Colonic mucosa (tissue), 4 donors: ENCODE measurements at regions not wholly inside any gene's neighbourhood (a gene's known extent, or its start where the extent isn't known, plus 50 kb on each side); places are given as distances from the start of the nearest gene placed in this dataset.
"Not testable (repeated sequence)": the region's sequence is repeated elsewhere in the genome, so short reads cannot be mapped to it uniquely, and the experiment has no call there.

Experiments used
- DNase-seq: peaks from one replicate; pipeline ENCODE4 v3.0.0-alpha.2; 2020
- H3K27ac ChIP-seq: fragments of 200-600 bp; one replicate; pipeline ENCODE4 v1.8.0; 2021
- H3K27me3 ChIP-seq: fragments of 200-600 bp; one replicate; pipeline ENCODE4 v1.8.0; 2021
- H3K36me3 ChIP-seq: fragments of 200-600 bp; one replicate; pipeline ENCODE4 v1.8.0; 2021
- H3K4me1 ChIP-seq: fragments of 200-600 bp; one replicate; pipeline ENCODE4 v1.8.0; 2021; ENCODE audit warnings: mild to moderate bottlenecking
- H3K4me3 ChIP-seq: fragments of 200-600 bp; one replicate; pipeline ENCODE4 v1.8.0; 2021
- H3K9ac ChIP-seq, 2 donors: one replicate each; pipeline ENCODE4 v1.7.0; 2013; ENCODE audit warnings: control low read depth in 2 of 2, low read depth in 2 of 2, low read length in 2 of 2
- H3K9me3 ChIP-seq: fragments of 200-600 bp; one replicate; pipeline ENCODE4 v1.8.0; 2021
- intact Hi-C: fragments of 100-400 bp; cut with DNase I; formaldehyde crosslinking; loops from one replicate; pipeline ENCODE4 v1.14.1; 2022
- donor health status: healthy.
- donor health status: DM: no; HTN: no; CAD: no.
- donor health status: DM: no; HTN: no; CAD: no.

DNA sequence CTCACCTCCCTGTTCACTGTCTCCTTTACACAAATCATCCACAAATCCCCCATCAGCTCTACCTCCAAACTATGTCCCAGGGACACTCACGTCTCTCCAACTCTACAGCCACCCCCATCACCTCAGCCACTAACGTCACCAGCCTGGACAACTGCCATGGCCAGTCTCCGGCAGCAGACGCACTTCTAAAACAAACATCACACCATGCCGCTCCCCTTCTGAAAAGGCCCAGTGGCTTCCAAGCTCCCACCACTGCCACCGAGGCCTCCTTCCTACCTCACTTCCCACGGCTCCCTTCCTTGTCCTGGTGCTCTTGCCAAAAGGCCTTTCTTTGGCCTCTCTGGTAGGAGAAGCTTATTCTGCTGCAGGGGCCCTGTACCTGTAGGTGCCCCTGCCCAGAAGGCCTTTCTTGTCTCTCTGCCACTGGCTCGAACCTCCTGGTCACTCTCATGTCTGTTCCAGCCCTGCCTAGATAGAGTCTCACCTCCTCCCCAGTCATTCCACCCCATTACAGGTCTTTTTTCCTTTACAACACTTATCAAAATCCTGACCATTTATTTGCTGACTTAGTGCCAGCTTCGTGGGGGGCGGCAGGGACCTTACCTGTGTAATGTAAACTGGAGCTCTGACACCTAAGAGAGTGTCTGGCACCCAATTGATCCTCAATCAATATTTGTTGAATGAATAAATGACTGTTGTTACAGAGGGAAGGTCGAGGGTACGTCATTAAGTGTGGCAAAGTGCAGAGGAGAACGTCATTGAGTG lies 304.2 kb downstream of the GOLGA6L6 start:
- DNase-seq, H3K36me3 ChIP-seq, H3K27ac ChIP-seq, H3K9me3 ChIP-seq, intact Hi-C loops, H3K27me3 ChIP-seq, H3K9ac ChIP-seq, H3K4me1 ChIP-seq, H3K4me3 ChIP-seq: not testable (repeated sequence)

DNA sequence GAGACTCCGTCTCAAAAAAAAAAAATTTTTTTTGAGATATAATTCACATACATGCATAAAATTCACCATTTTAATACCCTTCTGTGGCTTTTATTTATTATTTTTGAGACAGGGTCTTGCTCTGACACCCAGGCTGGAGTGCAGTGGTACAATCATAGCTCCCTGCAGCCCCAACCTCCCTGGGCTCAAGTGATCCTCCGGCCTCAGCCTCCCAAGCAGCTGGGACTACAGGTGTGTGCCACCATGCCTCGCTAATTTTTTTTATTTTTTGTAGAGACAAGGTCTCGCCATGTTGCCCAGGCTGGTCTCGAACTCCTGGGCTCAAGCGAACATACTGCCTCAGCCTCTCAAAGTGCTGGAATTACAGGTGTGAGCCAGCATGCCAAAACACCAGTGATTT lies 305.9 kb downstream of the GOLGA6L6 start:
- H3K36me3 ChIP-seq, H3K27me3 ChIP-seq, H3K9ac ChIP-seq, DNase-seq, H3K4me3 ChIP-seq, H3K27ac ChIP-seq, H3K4me1 ChIP-seq, intact Hi-C loops, H3K9me3 ChIP-seq: not testable (repeated sequence)

DNA sequence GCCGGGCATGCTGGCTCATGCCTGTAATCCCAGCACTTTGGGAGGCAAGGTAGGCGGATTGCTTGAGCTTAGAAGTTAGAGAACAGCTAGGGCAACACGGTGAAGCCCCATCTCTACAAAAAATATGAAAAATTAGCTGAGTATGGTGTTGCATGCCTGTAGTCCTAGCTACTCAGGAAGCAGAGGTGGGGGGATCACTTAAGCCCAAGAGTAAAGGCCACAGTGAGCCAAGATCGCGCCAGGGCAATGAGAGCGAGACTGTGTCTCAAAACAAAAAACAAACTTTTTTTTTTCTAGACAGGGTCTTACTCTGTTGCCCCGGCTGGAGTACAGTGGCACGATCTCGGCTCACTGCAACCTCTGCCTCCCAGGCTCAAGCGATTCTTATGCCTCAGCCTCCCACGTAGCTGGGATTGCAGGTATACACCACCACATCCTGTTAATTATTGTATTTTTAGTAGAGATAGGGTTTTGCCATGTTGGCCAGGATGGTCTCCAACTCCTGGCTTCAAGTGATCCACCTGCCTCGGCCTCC lies 307.5 kb downstream of the GOLGA6L6 start:
- H3K9me3 ChIP-seq, H3K9ac ChIP-seq: not testable (repeated sequence)

DNA sequence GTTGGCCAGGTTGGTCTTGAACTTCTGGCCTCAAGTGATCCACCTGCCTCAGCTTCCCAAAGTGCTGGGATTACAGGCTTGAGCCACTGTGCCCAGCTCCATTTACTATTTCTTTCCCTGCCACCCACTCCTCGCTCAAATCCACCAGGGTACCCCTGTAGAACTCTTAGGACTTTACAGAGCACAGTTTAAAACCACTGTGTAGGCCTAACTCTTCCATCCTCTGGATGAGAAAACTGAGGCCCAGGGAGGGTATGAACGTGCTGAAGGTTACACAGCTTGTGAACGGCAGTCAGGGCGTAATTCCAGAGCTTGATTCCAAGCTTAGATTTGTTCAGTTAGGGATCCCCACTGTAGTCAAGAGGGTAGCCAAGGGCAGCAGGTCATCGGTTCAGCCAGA lies 309.1 kb downstream of the GOLGA6L6 start:
- intact Hi-C loops, H3K9me3 ChIP-seq, H3K27me3 ChIP-seq, H3K4me3 ChIP-seq, DNase-seq, H3K9ac ChIP-seq, H3K27ac ChIP-seq, H3K4me1 ChIP-seq, H3K36me3 ChIP-seq: not testable (repeated sequence)

More for the DNA sequence above, 307.5 kb downstream of the GOLGA6L6 start:
- H3K36me3 ChIP-seq, H3K27ac ChIP-seq, H3K4me3 ChIP-seq, H3K4me1 ChIP-seq, DNase-seq, intact Hi-C loops, H3K27me3 ChIP-seq: not testable (repeated sequence)

DNA sequence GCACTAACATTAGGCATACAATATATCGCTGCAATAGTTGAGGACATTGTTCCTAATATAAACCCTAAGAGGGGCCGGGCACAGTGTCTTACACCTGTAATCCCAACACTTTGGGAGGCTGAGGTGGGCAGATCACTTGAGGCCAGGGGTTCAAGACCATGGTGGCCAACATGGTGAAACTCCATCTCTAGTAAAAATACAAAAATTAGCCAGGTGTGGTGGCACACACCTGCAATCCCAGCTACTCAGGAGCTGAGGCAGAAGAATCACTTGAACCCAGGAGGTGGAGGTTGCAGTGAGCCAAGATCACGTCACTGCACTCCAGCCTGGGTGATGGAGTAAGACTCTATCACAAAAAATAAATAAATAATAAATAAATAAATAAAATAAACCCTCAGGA lies 310.9 kb downstream of the GOLGA6L6 start:
- H3K36me3 ChIP-seq, H3K4me1 ChIP-seq, H3K9ac ChIP-seq, H3K4me3 ChIP-seq, H3K9me3 ChIP-seq, H3K27me3 ChIP-seq, intact Hi-C loops, DNase-seq, H3K27ac ChIP-seq: not testable (repeated sequence)

GRCh38 chr15:20228791-20229190 lies 312.8 kb downstream of the GOLGA6L6 start:
- H3K27ac ChIP-seq, DNase-seq, H3K27me3 ChIP-seq, H3K4me1 ChIP-seq, intact Hi-C loops, H3K36me3 ChIP-seq, H3K9me3 ChIP-seq, H3K9ac ChIP-seq, H3K4me3 ChIP-seq: not testable (repeated sequence)

- H3K4me1 ChIP-seq, intact Hi-C loops, H3K9me3 ChIP-seq, DNase-seq, H3K4me3 ChIP-seq, H3K9ac ChIP-seq, H3K36me3 ChIP-seq, H3K27ac ChIP-seq, H3K27me3 ChIP-seq: not testable (repeated sequence)
Measured at GRCh38 chr15:20227119-20227853, 314.3 kb downstream of the GOLGA6L6 start.

DNA sequence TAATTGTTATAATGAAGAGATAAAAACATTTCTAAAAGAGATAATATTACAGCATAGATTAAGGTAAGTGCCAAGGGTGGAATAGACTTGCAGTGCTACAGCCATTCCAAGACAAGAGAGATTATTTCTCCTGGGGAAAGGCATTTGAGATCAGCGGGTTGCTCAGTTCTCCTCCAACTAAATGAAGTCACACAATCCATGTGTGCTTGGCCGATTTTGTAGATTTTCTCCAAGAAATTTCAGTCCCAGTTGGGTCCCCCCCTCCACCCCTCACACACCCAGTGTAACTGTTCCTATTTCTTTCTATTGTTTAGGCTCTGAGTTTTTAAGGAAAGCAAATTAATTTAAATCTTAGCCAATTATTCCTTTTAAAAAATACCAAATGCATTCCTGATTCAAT lies 315.1 kb downstream of the GOLGA6L6 start:
- DNase-seq, H3K27me3 ChIP-seq, H3K4me3 ChIP-seq, H3K4me1 ChIP-seq, intact Hi-C loops, H3K9me3 ChIP-seq, H3K36me3 ChIP-seq, H3K27ac ChIP-seq, H3K9ac ChIP-seq: not testable (repeated sequence)

GRCh38 chr15:20221063-20221462 lies 320.5 kb downstream of the GOLGA6L6 start:
- H3K36me3 ChIP-seq, H3K4me3 ChIP-seq, H3K4me1 ChIP-seq: not testable (repeated sequence)

GRCh38 chr15:20219171-20219570 lies 322.4 kb downstream of the GOLGA6L6 start:
- H3K4me3 ChIP-seq, DNase-seq, H3K27me3 ChIP-seq, H3K4me1 ChIP-seq, H3K9ac ChIP-seq, H3K9me3 ChIP-seq, H3K27ac ChIP-seq, intact Hi-C loops, H3K36me3 ChIP-seq: not testable (repeated sequence)

More at GRCh38 chr15:20221063-20221462, 320.5 kb downstream of the GOLGA6L6 start:
- H3K27me3 ChIP-seq, H3K27ac ChIP-seq, H3K9me3 ChIP-seq, DNase-seq, intact Hi-C loops, H3K9ac ChIP-seq: not testable (repeated sequence)

DNA sequence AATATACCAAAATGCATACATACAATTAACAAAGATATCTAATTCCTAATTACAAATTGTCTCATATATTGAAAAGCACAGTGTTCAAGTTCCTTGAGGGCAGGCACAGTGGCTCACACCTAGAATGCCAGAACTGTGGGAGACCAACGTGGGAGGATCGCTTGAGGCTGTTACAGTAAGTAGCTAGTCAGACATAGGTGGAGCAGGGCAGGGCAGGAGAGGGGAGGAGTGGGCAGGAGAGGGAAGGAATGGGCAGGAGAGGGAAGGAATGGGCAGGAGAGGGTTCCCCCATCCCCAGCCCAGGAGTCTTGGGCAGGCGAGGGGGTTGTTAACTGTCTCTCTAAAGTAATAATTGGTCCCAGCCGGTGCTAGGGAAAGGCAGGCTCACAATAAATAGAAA lies 325.9 kb downstream of the GOLGA6L6 start:
- H3K9me3 ChIP-seq, H3K4me1 ChIP-seq, DNase-seq, H3K36me3 ChIP-seq, H3K9ac ChIP-seq, H3K27ac ChIP-seq, H3K4me3 ChIP-seq, intact Hi-C loops, H3K27me3 ChIP-seq: not testable (repeated sequence)

GRCh38 chr15:20214101-20214500 lies 327.5 kb downstream of the GOLGA6L6 start:
- H3K4me1 ChIP-seq, DNase-seq, H3K9ac ChIP-seq, H3K4me3 ChIP-seq, H3K27ac ChIP-seq, intact Hi-C loops, H3K36me3 ChIP-seq, H3K27me3 ChIP-seq, H3K9me3 ChIP-seq: not testable (repeated sequence)

DNA sequence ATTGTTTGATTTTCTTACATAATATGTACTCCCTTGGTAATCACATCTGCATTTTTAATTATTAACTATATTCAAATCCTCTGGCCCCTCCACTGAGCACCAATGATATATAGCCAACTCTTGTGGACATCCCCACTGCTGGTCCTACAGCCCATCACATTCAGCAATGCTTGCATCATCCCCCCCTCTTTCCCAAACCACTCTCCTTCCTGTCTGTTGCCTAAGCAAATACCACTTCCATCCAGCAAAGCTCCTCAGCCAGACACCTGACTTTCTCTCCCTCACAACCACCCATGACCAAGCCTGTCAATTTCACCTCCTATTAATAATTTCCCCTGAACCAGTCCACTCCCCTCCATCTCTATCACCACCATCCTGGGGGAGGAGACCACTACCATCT lies 330.1 kb downstream of the GOLGA6L6 start:
- H3K36me3 ChIP-seq, H3K9ac ChIP-seq, H3K4me1 ChIP-seq, H3K27ac ChIP-seq, H3K9me3 ChIP-seq, H3K27me3 ChIP-seq, intact Hi-C loops, H3K4me3 ChIP-seq, DNase-seq: not testable (repeated sequence)
